ENCODE measurements at regions not wholly inside any gene's neighbourhood (a gene's known extent, or its start where the extent isn't known, plus 50 kb on each side); places are given as distances from the start of the nearest gene placed in this dataset.

- no peaks in the 10 kb centered on the region for H3K4me1 ChIP-seq
- no peaks in the 10 kb centered on the region for H3K27me3 ChIP-seq
- DNase-seq (no peak), ATAC-seq (ENCODE audit: low FRiP score in 2 of 2) (no peak)
- no peaks in the 10 kb centered on the region for H3K9me3 ChIP-seq
- TF ChIP-seq CTCF (IDR thresholded peaks at IDR 0.05) (no peak), POLR2AphosphoS5 (IDR thresholded peaks at IDR 0.05) (no peak), POLR2A (IDR thresholded peaks at IDR 0.05) (no peak), EP300 (IDR thresholded peaks at IDR 0.05) (no peak)
- H3K27ac ChIP-seq = no peak overlapping the region
- no peaks in the 10 kb centered on the region for H3K36me3 ChIP-seq
- no peak overlapping the region for H3K4me3 ChIP-seq
Observed at GRCh38 chr3:88623709-88624108, 473.9 kb downstream of the C3orf38 start.

GRCh38 chr3:88626456-88627120, 476.8 kb downstream of the C3orf38 start:
- TF ChIP-seq POLR2AphosphoS5 (IDR thresholded peaks at IDR 0.05) (no peak), CTCF (IDR thresholded peaks at IDR 0.05) (no peak), EP300 (IDR thresholded peaks at IDR 0.05) (no peak), POLR2A (IDR thresholded peaks at IDR 0.05) (no peak)
- DNase-seq (no peak), ATAC-seq (ENCODE audit: low FRiP score in 2 of 2) (no peak)
- H3K4me3 ChIP-seq = no peak overlapping the region
- H3K9me3 ChIP-seq = no peaks in the 10 kb centered on the region
- WGBS, 2 donors = 50 to 61% methylated on average over 2 of the region's 2 CpGs
- H3K27me3 ChIP-seq = no peaks in the 10 kb centered on the region
- H3K4me1 ChIP-seq = no peaks in the 10 kb centered on the region
- H3K36me3 ChIP-seq = no peaks in the 10 kb centered on the region
- no peak overlapping the region for H3K27ac ChIP-seq

GRCh38 chr3:88628901-88629300, 478.5 kb upstream of the EPHA3 start:
- Histone ChIP-seq H3K4me1 (no peaks in the 10 kb centered on the region), H3K27ac (no peak overlapping the region), H3K27me3 (no peaks in the 10 kb centered on the region), H3K36me3 (no peaks in the 10 kb centered on the region), H3K9me3 (no peaks in the 10 kb centered on the region), H3K4me3 (no peak overlapping the region)
- 91 to 97% methylated on average over 4 of the region's 4 CpGs for WGBS, 2 donors
- TF ChIP-seq POLR2AphosphoS5 (IDR thresholded peaks at IDR 0.05) = no peak
- no peak for TF ChIP-seq POLR2A (IDR thresholded peaks at IDR 0.05)
- TF ChIP-seq EP300 (IDR thresholded peaks at IDR 0.05) = no peak
- TF ChIP-seq CTCF (IDR thresholded peaks at IDR 0.05) = no peak
- ATAC-seq (ENCODE audit: low FRiP score in 2 of 2) (no peak), DNase-seq (no peak)

- WGBS, 2 donors = 61 to 64% methylated on average over 2 of the region's 2 CpGs
- TF ChIP-seq POLR2AphosphoS5 (IDR thresholded peaks at IDR 0.05) (no peak), EP300 (IDR thresholded peaks at IDR 0.05) (no peak), CTCF (IDR thresholded peaks at IDR 0.05) (no peak), POLR2A (IDR thresholded peaks at IDR 0.05) (no peak)
- Histone ChIP-seq H3K27me3 (no peaks in the 10 kb centered on the region), H3K9me3 (no peaks in the 10 kb centered on the region), H3K4me1 (no peaks in the 10 kb centered on the region), H3K27ac (no peak overlapping the region), H3K36me3 (no peaks in the 10 kb centered on the region), H3K4me3 (no peak overlapping the region)
- DNase-seq = no peak
- no peak for ATAC-seq (ENCODE audit: low FRiP score in 2 of 2)
Observed at GRCh38 chr3:88632226-88632625, 475.2 kb upstream of the EPHA3 start.

GRCh38 chr3:88640581-88640980, 466.8 kb upstream of the EPHA3 start:
- ATAC-seq (ENCODE audit: low FRiP score in 2 of 2) (no peak), DNase-seq (no peak)
- Histone ChIP-seq H3K4me1 (no peaks in the 10 kb centered on the region), H3K9me3 (no peaks in the 10 kb centered on the region), H3K36me3 (no peaks in the 10 kb centered on the region), H3K27ac (no peak overlapping the region), H3K4me3 (no peak overlapping the region), H3K27me3 (no peaks in the 10 kb centered on the region)
- WGBS, 2 donors = 29 to 52% methylated on average over 1 of the region's 1 CpG
- no peak for TF ChIP-seq POLR2AphosphoS5 (IDR thresholded peaks at IDR 0.05)
- TF ChIP-seq CTCF (IDR thresholded peaks at IDR 0.05) = no peak
- no peak for TF ChIP-seq EP300 (IDR thresholded peaks at IDR 0.05)
- no peak for TF ChIP-seq POLR2A (IDR thresholded peaks at IDR 0.05)

Data from upper lobe of left lung (tissue), 6 donors.